ENCODE measurements at regions not wholly inside any gene's neighbourhood (a gene's known extent, or its start where the extent isn't known, plus 50 kb on each side); places are given as distances from the start of the nearest gene placed in this dataset.

DNA sequence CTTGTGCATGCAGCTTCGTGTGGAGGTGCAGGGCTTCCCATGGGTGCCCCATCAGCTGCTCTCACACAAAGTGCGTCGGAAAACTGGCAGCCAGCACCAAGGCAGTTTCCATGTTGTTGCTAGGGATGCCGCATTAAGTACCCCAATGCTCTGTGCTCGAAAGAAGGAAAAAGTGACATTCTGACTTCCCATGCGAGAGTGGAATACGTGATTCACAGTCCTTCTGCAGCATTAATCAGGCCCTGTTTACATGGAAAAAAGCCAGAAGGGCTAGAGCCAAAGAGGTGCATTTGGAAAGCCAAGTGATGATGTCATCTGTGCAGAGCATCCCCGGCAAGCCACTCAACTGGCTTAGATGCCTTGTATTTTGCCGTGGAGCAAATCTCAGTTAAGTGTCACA, 258.3 kb downstream of the GATA3 start:
- dilution Hi-C loops (cut with HindIII; ENCODE audit: low sequenced_read_pairs, unreplicated experiment) (no loop called here), intact Hi-C loops (cut with micrococcal nuclease) (no loop called here), in situ Hi-C loops (cut with MboI; ENCODE audit: low sequenced_read_pairs) (no loop called here)
- Histone ChIP-seq H4K91ac (ENCODE audit: insufficient read depth, low read depth, low read length) (no peak overlapping the region), H3K27me3 (ENCODE audit: control insufficient read depth, insufficient read depth, low read length) (no peaks in the 10 kb centered on the region), H2AK5ac (ENCODE audit: low read depth, low read length) (no peak overlapping the region), H4K20me1 (ENCODE audit: insufficient read depth, low read length) (no peaks in the 10 kb centered on the region), H2AK9ac (replicated peaks; ENCODE audit: low read depth, low read length, poor library complexity) (no peak overlapping the region), H2BK120ac (ENCODE audit: low read depth, low read length) (no peak overlapping the region), H4K8ac (ENCODE audit: low read depth in 2 of 2, low read length in 2 of 2) (no peak overlapping the region), H3K9me1 (ENCODE audit: insufficient read depth, low read length) (no peaks in the 10 kb centered on the region), H3K18ac (ENCODE audit: low read depth, low read length) (no peak overlapping the region), H3K79me1 (ENCODE audit: low read depth in 1 of 2, low read length in 2 of 2) (no peaks in the 10 kb centered on the region), H3K36me3 (ENCODE audit: control insufficient read depth, insufficient read depth, low read length) (no peaks in the 10 kb centered on the region), H3K9ac (ENCODE audit: low read depth, low read length) (no peak overlapping the region), H3K4me2 (ENCODE audit: low read depth, low read length) (no peak overlapping the region), H2BK15ac (ENCODE audit: low read depth, low read length) (no peak overlapping the region), H3K9me3 (ENCODE audit: control insufficient read depth, insufficient read depth, low read length) (peaks cover 2% of the 10 kb centered on the region; the same call in 1 of the 2 replicates), H3K14ac (replicated peaks; ENCODE audit: low read depth, low read length) (no peak overlapping the region), H3K27ac (ENCODE audit: insufficient read depth, low read length) (no peak overlapping the region), H3K23ac (ENCODE audit: low read depth, low read length) (no peak overlapping the region), H3K4me3 (ENCODE audit: insufficient read depth, low read depth, low read length) (no peak overlapping the region), H2BK5ac (ENCODE audit: low read depth, low read length, poor library complexity, severe bottlenecking) (no peak overlapping the region), H3K4me1 (ENCODE audit: control insufficient read depth, insufficient read depth, low read length) (no peaks in the 10 kb centered on the region), H3K4ac (ENCODE audit: low read depth, low read length) (no peak overlapping the region), H3K56ac (ENCODE audit: extremely low read depth, insufficient read depth, low read length) (no peak overlapping the region), H4K5ac (ENCODE audit: low read depth, low read length) (no peak overlapping the region), H2BK20ac (ENCODE audit: low read depth, low read length) (no peak overlapping the region), H2AFZ (replicated peaks; ENCODE audit: low read length, poor library complexity) (no peak overlapping the region)
- BruUV-seq (replicated peaks): no TSS peak
- WGBS, 2 experiments (ENCODE audit: extremely low coverage in 2 of 2, insufficient read length in 1 of 2): 4% methylated on average over 4 of the region's 9 CpGs; no CpG with 5 or more reads in 1 of the 2 experiments
- TF ChIP-seq FOS (IDR thresholded peaks at IDR 0.05; ENCODE audit: low read depth, low read length) (no peak), RAD21 (IDR thresholded peaks at IDR 0.05; ENCODE audit: low read length) (no peak), MAZ (IDR thresholded peaks at IDR 0.05; ENCODE audit: borderline replicate concordance, low read depth, low read length) (no peak), MAFK (IDR thresholded peaks at IDR 0.05; ENCODE audit: low read depth, low read length) (no peak), SMC3 (IDR thresholded peaks at IDR 0.05; ENCODE audit: low read depth, low read length) (no peak), NFE2L2 (IDR thresholded peaks at IDR 0.05; ENCODE audit: low read depth, low read length) (no peak), CEBPB (IDR thresholded peaks at IDR 0.05; ENCODE audit: low read depth, low read length) (no peak), RCOR1 (IDR thresholded peaks at IDR 0.05; ENCODE audit: insufficient replicate concordance, low read length) (no peak)
- CTCF ChIA-PET: no interaction called here
- ATAC-seq (ENCODE audit: low read depth): no peak
- POLR2A ChIA-PET (ENCODE audit: unreplicated experiment): no interaction called here
- DNase-seq: peak; percentile 24

Measured in IMR-90 (cell line).